B cell (primary cell): ENCODE measurements at regions not wholly inside any gene's neighbourhood (a gene's known extent, or its start where the extent isn't known, plus 50 kb on each side); places are given as distances from the start of the nearest gene placed in this dataset.

Experiments
- ATAC-seq: fragments of 200-7000 bp; cut with Tn5 transposase; one replicate; pipeline ENCODE4 v1.10.0; 2021; ENCODE audit warnings: low read depth, mild to moderate bottlenecking, moderate number of reproducible peaks, moderate library complexity
- CTCF ChIA-PET: fragments of 350-600 bp; sonication (Branson Sonifier 250); formaldehyde crosslinking; loops from one replicate; lab custom pipeline; 2021; ENCODE audit warnings: antibody characterized with exemption, inconsistent platforms; lab: Charles Lee
- POLR2A ChIA-PET: fragments of 350-600 bp; sonication (Branson Sonifier 250); formaldehyde crosslinking; loops from one replicate; lab custom pipeline; 2021; ENCODE audit warnings: antibody characterized with exemption; lab: Charles Lee
- DNase-seq: peaks from one replicate; pipeline ENCODE4 v3.0.0; 2013
- H2AFZ ChIP-seq: 2 replicates; pipeline ENCODE4 v1.6.1; 2012; ENCODE audit warnings: mild to moderate bottlenecking, low read depth, low read length; ENCODE audit not compliant: insufficient read depth, poor library complexity, severe bottlenecking
- H3K27ac ChIP-seq, 2 donors: 1 replicate in 1 of 2; 2 replicates in 1 of 2; pipeline ENCODE4 v1.5.1; 2012 to 2013; ENCODE audit warnings: low read length in 2 of 2, mild to moderate bottlenecking in 2 of 2, moderate library complexity in 1 of 2
- H3K27me3 ChIP-seq, 4 experiments: fragments of 200-600 bp in 1 of 4; sonication (generic) in 1 of 4; replicated peaks in 1 of 4; 1 replicate in 2 of 4; 2 replicates in 2 of 4; pipeline versions ENCODE4 v1.6.1 to v1.7.0; 2013 to 2016; ENCODE audit warnings: low read length in 3 of 4, mild to moderate bottlenecking in 2 of 4, mixed read lengths in 1 of 4, moderate library complexity in 1 of 4; ENCODE audit not compliant: insufficient read depth in 4 of 4, control insufficient read depth in 3 of 4; ENCODE audit errors: control extremely low read depth in 1 of 4
- H3K36me3 ChIP-seq, 2 experiments: replicated peaks in 1 of 2; 1 replicate in 1 of 2; 2 replicates in 1 of 2; pipeline versions ENCODE4 v1.6.1 to v1.7.1; 2013; ENCODE audit warnings: low read length in 1 of 2; ENCODE audit not compliant: insufficient read depth in 2 of 2, control insufficient read depth in 1 of 2; ENCODE audit errors: control extremely low read depth in 1 of 2, extremely low read depth in 1 of 2
- H3K4me1 ChIP-seq, 2 donors: fragments of 200-600 bp in 1 of 2; sonication (generic) in 1 of 2; 1 replicate in 1 of 2; 2 replicates in 1 of 2; pipeline versions ENCODE4 v1.5.1 to v1.6.1; 2013 to 2017; ENCODE audit warnings: low read length in 2 of 2; ENCODE audit not compliant: control insufficient read depth in 2 of 2, insufficient read depth in 2 of 2
- H3K4me2 ChIP-seq: replicated peaks from 2 replicates; pipeline ENCODE3; 2012; ENCODE audit warnings: mild to moderate bottlenecking, low read depth, low read length; ENCODE audit not compliant: poor library complexity, severe bottlenecking
- H3K4me3 ChIP-seq, 5 experiments: fragments of 200-600 bp in 1 of 5; sonication (generic) in 1 of 5; 1 replicate in 3 of 5; 2 replicates in 2 of 5; pipeline versions ENCODE4 v1.5.1 to v1.7.0; 2011 to 2016; ENCODE audit warnings: low read length in 4 of 5, mild to moderate bottlenecking in 4 of 5, low read depth in 2 of 5, control low read depth in 1 of 5, moderate library complexity in 1 of 5; ENCODE audit not compliant: insufficient read depth in 1 of 5; ENCODE audit errors: control extremely low read depth in 1 of 5, extremely low read depth in 1 of 5
- H3K79me2 ChIP-seq: fragments of 200-600 bp; sonication (generic); one replicate; pipeline ENCODE4 v1.6.0; 2016; ENCODE audit warnings: low read length; ENCODE audit not compliant: control insufficient read depth, insufficient read depth
- H3K9ac ChIP-seq: fragments of 200-600 bp; sonication (generic); 2 replicates; pipeline ENCODE4 v1.6.1; 2017; ENCODE audit warnings: mild to moderate bottlenecking, low read length, moderate library complexity
- H3K9me3 ChIP-seq, 3 donors: one replicate each; pipeline versions ENCODE4 v1.6.1 to v1.7.1; 2013; ENCODE audit warnings: low read length in 2 of 3; ENCODE audit not compliant: control insufficient read depth in 2 of 3, insufficient read depth in 1 of 3; ENCODE audit errors: control extremely low read depth in 1 of 3
- H4K20me1 ChIP-seq: 2 replicates; pipeline ENCODE4 v1.6.0; 2012; ENCODE audit warnings: mild to moderate bottlenecking, low read length; ENCODE audit not compliant: insufficient read depth, control insufficient read depth, poor library complexity, severe bottlenecking
- H3K27ac Mint-ChIP-seq: one replicate; pipeline ENCODE4 v1.8.0; 2021; ENCODE audit warnings: mixed read lengths
- H3K27me3 Mint-ChIP-seq: one replicate; pipeline ENCODE4 v1.8.0; 2021; ENCODE audit warnings: mixed read lengths
- H3K4me1 Mint-ChIP-seq: one replicate; pipeline ENCODE4 v1.8.0; 2021; ENCODE audit warnings: mixed read lengths
- H3K4me3 Mint-ChIP-seq: one replicate; pipeline ENCODE4 v1.8.0; 2021; ENCODE audit warnings: mixed read lengths
- H3K9me3 Mint-ChIP-seq: one replicate; pipeline ENCODE4 v1.8.0; 2022; ENCODE audit warnings: mixed read lengths; ENCODE audit not compliant: insufficient read depth
- EZH2 ChIP-seq: IDR thresholded peaks from 2 replicates; pipeline ENCODE4 v1.6.1; 2012; ENCODE audit warnings: borderline replicate concordance, low read depth, mild to moderate bottlenecking, moderate library complexity, low read length; ENCODE audit not compliant: insufficient read depth, poor library complexity, severe bottlenecking
- WGBS: methylation state at CpG from one replicate; pipeline ENCODE4 v1.1.5; 2013; ENCODE audit warnings: missing lambda C conversion rate; ENCODE audit not compliant: insufficient coverage; 5-methylcytosine and 5-hydroxymethylcytosine counted together
- intact Hi-C: fragments of 100-400 bp; cut with micrococcal nuclease; formaldehyde crosslinking; loops from one replicate; pipeline ENCODE4 v1.10.0; 2022
- TF ChIP-seq, protein P1 (sequence below): fragments of 200-600 bp; IDR thresholded peaks from one replicate; pipeline ENCODE4 v1.8.0; 2022; ENCODE audit warnings: antibody characterized with exemption, mild to moderate bottlenecking

DNA sequence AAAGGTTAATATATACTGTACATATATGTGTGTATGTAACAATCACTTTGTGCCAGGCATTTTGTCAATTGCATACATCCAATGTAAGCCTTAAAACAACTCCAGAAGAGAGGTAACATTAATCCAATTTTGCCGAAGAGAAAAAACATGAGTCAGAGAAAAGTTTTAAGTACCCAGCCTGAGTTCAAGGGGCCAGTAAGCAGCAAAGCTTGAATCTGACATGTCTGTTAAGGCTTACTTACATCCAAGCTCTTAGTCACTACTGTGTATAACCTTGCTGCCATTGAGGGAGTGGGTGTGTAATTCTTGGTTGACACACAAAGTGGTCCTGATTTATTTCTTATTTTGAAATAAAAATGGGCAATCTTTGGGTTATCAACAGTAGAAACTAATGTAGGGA lies 360.4 kb upstream of the LYPLAL1 start:
- no peak overlapping the region for H3K4me3 Mint-ChIP-seq
- H3K4me1 Mint-ChIP-seq = no peaks in the 10 kb centered on the region
- no peaks in the 10 kb centered on the region for H3K79me2 ChIP-seq
- ATAC-seq = no peak
- CTCF ChIA-PET = no interaction called here
- H3K27me3 ChIP-seq = no peaks in the 10 kb centered on the region
- no peak overlapping the region for H3K4me3 ChIP-seq
- H3K4me1 ChIP-seq = no peaks in the 10 kb centered on the region
- H3K9me3 ChIP-seq = no peaks in the 10 kb centered on the region
- no peaks in the 10 kb centered on the region for H3K36me3 ChIP-seq
- POLR2A ChIA-PET = no interaction called here
- peaks cover 4% of the 10 kb centered on the region for H3K27me3 Mint-ChIP-seq
- no peaks in the 10 kb centered on the region for H4K20me1 ChIP-seq
- intact Hi-C loops = no loop called here
- WGBS = 83% methylated on average over 1 of the region's 1 CpG
- no peak overlapping the region for H3K9ac ChIP-seq
- TF ChIP-seq EZH2 = no peak
- TF ChIP-seq, protein P1, sequence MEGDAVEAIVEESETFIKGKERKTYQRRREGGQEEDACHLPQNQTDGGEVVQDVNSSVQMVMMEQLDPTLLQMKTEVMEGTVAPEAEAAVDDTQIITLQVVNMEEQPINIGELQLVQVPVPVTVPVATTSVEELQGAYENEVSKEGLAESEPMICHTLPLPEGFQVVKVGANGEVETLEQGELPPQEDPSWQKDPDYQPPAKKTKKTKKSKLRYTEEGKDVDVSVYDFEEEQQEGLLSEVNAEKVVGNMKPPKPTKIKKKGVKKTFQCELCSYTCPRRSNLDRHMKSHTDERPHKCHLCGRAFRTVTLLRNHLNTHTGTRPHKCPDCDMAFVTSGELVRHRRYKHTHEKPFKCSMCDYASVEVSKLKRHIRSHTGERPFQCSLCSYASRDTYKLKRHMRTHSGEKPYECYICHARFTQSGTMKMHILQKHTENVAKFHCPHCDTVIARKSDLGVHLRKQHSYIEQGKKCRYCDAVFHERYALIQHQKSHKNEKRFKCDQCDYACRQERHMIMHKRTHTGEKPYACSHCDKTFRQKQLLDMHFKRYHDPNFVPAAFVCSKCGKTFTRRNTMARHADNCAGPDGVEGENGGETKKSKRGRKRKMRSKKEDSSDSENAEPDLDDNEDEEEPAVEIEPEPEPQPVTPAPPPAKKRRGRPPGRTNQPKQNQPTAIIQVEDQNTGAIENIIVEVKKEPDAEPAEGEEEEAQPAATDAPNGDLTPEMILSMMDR = no peak
- no peaks in the 10 kb centered on the region for H3K9me3 Mint-ChIP-seq
- no peak overlapping the region for H3K4me2 ChIP-seq
- H3K27ac ChIP-seq = no peak overlapping the region
- no peak overlapping the region for H2AFZ ChIP-seq
- DNase-seq = no peak
- H3K27ac Mint-ChIP-seq = no peak overlapping the region

DNA sequence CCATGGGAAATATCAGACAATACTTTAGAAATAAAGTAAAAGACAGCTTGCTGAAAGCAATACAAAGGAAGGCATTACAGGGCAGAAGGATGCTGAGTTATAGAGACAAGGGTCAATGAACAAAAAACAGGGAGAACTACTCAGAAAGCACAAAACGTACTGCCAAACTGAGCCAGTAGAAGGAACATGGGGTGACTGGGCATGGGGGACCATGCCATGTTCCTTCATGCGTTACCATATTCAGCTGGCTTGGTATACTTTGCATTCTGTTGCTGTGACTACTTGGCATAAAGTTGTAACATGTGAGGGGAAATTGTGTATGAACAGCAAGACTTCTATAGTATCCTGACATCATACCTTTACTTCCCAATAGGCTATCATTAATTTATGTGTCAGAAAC lies 358.6 kb upstream of the LYPLAL1 start:
- no peak overlapping the region for H2AFZ ChIP-seq
- no peak overlapping the region for H3K4me3 Mint-ChIP-seq
- no peaks in the 10 kb centered on the region for H3K9me3 Mint-ChIP-seq
- no peak overlapping the region for H3K27ac Mint-ChIP-seq
- no peaks in the 10 kb centered on the region for H3K4me1 ChIP-seq
- no peaks in the 10 kb centered on the region for H3K27me3 ChIP-seq
- no peak overlapping the region for H3K4me2 ChIP-seq
- no peaks in the 10 kb centered on the region for H3K36me3 ChIP-seq
- no peaks in the 10 kb centered on the region for H3K79me2 ChIP-seq
- no peaks in the 10 kb centered on the region for H4K20me1 ChIP-seq
- ATAC-seq = no peak
- CTCF ChIA-PET = no interaction called here
- H3K27me3 Mint-ChIP-seq = no peaks in the 10 kb centered on the region
- no peak overlapping the region for H3K27ac ChIP-seq
- TF ChIP-seq, protein P1 = no peak
- no peak for TF ChIP-seq EZH2
- no peak for DNase-seq
- no peaks in the 10 kb centered on the region for H3K4me1 Mint-ChIP-seq
- intact Hi-C loops = no loop called here
- H3K9ac ChIP-seq = no peak overlapping the region
- 67% methylated on average over 1 of the region's 2 CpGs for WGBS
- POLR2A ChIA-PET = no interaction called here
- no peak overlapping the region for H3K4me3 ChIP-seq
- no peaks in the 10 kb centered on the region for H3K9me3 ChIP-seq
